Putamen (tissue), 1 donor: ENCODE measurements at regions not wholly inside any gene's neighbourhood (a gene's known extent, or its start where the extent isn't known, plus 50 kb on each side); places are given as distances from the start of the nearest gene placed in this dataset.
"Not testable (repeated sequence)": the region's sequence is repeated elsewhere in the genome, so short reads cannot be mapped to it uniquely, and the experiment has no call there.

Experiments used
- DNase-seq: peaks from one replicate; pipeline ENCODE4 v3.0.0-alpha.2; 2016; ENCODE audit warnings: low spot score

DNA sequence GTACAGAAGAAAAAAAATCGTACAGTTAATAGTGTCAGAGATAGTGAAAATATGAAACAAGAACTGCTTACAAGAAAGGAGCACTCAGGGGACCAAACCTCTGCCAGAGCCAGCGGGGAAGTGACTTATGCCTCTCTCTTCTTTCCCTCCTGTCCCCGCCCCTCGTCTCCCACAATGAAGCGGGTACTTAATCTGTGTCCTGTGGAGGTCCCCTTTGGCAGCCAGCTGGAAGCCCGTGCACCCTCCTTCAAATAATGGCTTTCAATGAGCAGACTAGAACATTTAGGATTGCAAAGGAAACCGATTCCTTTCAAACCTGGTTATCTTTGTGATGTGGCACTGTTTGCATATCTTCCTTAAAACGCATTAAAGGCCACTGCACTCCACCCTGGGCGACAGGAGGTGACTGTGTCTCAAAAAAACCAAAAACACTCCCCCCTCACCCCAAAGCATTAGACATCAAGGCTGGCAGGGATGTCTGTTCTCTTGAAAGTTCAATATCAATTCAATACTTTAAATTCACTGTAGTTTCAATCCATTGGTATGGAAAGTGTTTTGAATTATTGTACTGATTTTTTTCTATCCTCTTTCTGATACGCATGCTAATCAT, 51.7 kb downstream of the PPIAL4C start:
- DNase-seq = not testable (repeated sequence)

DNA sequence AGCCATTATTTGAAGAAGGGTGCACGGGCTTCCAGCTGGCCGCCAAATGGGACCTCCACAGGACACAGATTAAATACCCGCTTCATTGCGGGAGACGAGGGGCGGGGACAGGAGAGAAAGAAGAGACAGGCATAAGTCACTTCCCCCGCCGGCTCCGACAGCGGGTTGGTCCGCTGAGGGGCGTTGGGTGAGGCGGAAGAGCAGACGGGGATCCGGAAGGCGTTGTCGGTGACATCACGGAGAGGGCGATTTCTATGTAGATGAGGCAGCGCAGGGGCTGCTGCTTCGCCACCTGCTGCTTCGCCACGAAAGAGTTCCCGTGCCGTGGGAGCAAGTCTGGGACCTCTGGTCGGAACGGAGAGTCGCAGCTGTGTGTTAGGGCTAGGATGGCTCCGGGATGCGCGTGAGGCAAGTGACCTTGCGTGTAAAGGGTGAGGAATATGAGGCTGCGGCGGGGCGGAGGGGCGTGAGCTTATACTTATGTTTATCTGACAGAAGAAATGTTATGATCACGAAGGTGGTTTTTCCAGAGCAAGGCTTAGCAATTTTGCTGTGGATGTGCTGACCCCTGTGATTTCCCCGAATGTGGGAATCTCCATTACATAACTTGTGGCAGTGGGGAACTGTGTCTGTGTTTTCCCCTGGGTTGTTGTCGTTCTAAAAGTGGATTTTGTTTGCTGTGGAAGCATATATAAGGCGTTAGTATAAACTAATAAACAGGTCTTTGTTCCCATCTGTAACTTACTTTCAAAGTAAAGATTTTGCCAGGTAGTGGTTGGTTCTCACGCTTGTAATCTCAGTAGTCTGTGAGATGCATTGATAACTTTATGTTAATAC, 52.9 kb downstream of the PPIAL4C start:
- DNase-seq = peak; percentile 86

DNA sequence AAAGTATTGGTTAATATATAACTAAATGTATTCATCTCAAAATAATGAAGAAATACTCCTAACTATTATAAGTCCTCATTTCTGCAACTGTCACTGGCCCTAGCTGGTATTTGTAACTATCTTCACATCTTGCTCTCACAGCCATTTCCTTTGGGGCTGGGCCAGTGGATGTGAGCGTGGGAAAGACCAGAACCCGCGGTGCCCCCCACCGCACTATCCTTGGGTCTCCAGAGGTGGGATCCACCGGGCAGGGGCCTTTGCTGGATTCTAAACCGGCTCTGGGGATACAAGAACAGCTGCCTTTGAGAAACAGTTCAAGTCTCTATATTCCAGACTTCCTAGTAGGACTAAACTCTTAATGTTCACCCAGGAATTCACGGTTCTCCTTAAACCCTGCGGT, 54.8 kb downstream of the PPIAL4C start:
- DNase-seq = not testable (repeated sequence)

DNA sequence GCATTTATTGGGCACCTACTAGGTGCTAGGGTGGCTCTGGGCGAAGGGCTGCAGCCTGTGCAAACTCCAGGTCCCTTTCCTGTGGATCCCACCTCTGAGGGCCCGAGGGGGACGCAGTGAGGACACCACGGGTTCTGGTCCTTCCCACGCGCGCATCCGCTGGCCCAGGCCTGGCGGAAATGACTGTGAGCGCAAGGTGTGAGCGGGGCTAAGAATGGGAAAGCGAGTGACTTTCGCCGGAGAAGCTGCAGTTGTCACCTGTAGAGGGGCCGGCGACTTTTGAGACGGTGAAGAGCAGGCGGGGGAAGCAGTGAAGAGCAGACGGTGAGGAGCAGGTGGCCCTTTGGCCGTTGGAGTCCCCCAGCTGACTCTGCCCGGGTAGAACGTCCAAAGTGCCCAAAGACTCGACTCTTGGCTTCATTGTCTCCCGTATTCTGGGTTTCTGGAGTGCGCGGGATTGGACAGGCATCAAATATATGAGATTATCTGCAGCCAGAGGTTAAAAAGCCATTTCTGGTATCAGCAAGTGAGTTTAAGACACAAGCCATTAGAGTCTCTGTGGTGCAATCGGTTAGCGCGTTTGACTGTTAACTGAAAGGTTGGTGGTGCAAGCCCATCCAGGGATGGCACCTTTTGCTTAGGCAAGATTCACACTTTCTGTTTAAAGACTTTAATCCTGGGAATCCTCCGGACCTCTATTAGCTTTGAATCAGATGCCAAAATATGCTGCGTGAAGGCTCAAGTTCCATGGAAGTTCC, 55.4 kb downstream of the PPIAL4C start:
- not testable (repeated sequence) for DNase-seq

DNA sequence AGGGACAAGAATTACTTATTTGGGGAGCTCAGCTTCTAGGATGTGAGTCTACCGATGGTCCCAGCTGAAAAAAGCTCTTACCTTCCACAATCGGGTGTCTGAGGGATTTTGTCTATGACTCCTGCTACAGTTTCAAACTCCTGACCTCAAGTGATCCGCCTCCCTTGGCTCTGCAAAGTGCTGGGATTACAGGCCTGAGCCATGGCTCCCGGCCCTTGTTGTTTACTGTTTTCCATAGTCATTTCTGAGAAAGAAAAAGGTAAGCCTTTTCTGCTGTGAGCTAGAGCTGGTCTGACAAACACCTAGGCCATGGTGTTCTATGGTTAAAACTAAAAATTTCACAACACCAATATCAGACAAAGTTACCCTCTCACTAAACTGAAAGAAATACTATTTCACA, 57.5 kb downstream of the PPIAL4C start:
- not testable (repeated sequence) for DNase-seq

DNA sequence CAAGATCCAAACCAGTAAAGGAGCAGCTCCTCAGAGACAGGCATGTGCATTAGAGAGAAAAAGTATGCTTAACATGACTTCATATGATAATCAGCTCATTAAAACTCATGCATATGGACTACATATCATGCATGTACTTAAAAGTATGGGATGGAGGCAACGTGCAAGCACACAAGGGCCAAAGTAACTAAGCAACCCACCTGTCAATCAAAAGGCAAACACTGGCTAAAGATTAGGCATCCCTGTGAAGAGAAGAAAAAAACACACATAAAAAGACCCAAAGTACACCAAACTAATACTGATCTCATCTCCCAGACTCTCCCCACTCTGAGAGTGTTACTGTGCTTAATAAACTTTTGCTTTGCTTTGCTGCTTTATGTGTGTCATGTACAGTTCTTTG, 61.2 kb downstream of the PPIAL4C start:
- DNase-seq = not testable (repeated sequence)

DNA sequence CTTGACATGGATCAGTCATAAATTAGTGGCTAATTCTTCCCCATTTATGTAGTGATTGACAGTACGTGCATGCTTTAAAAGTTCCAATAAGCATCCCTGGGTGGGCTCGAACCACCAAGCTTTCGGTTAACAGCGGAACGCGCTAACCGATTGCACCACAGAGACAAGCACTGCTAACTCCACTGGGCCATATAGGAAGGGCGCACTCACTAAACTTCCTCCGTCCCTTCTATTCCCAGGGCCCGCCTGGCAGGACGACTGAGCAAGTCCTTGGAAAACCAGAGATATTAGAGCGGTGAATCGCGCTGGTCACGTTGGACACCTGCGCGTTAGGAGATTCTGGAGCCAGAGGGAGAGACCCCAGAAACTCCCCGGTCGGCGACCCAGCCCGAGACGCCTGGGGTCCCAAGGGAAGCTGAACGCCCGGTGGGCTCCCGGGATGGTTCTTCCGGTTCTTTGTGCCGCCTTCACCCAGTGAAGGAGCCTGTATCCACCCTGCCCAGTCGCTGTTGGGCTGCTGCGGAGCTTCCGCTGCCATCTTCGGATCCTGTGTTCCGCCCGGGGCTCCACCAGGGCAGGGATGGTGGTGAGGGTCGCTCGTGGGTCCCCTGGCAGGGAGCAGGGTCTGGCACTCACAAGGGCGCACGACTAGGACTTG, 62.8 kb downstream of the PPIAL4C start:
- not testable (repeated sequence) for DNase-seq

DNA sequence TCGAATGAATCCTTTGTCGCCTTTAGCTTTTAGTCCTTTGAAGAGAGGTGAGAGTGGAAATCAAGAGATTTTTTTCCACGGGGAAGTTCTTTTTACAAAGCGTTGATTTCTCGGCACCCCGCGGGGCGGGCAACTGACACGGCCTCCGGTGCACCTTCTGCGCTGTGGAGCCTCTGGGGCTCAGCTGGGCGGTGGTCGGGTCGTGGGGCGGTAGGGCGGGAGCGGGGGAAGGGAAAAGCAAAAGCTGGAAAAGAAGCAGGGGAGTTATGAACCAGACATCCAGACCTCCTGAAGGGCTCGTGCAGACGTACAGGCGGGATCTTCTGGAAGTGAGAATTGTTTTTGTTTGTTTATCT, 63.3 kb downstream of the PPIAL4C start:
- not testable (repeated sequence) for DNase-seq

DNA sequence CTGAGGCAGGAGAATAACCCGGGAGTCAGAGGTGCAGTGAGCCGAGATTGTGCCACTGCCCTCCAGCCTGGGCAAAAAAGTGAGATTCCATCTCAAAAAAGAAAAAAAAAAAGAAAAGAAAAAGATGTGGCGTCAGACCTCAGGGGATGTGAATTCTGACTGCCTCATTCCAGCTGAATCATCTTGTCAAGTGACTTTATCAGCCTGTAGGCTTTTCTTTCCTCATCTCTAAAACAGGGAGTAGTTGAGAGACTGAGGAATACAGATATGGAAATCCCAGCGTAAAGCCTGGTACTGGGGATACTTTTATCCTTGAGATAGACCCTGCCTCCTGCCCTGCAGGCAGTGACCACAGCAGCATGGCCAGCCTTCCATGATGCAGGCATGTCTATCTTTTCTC, 74.1 kb downstream of the PPIAL4C start:
- not testable (repeated sequence) for DNase-seq

DNA sequence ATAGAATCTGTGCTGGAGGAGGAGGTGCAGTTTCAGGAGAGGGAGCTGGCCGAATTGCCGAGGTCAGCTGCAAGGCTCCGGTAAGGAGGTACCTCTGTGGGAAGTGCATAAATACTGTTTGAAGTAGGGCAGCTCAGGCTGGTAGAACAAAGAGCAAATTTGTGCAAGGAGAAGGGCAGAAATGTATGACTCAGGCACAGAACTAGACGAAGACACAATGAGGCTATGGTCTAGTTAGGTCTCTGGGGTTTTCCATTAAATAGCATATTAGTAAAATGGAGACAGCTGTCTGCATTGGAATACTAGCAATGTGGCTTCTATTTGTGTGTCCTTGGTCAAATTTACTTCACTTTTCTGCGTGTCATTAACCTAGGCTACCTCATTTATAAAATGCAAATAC, 74.5 kb downstream of the PPIAL4C start:
- DNase-seq = not testable (repeated sequence)

DNA sequence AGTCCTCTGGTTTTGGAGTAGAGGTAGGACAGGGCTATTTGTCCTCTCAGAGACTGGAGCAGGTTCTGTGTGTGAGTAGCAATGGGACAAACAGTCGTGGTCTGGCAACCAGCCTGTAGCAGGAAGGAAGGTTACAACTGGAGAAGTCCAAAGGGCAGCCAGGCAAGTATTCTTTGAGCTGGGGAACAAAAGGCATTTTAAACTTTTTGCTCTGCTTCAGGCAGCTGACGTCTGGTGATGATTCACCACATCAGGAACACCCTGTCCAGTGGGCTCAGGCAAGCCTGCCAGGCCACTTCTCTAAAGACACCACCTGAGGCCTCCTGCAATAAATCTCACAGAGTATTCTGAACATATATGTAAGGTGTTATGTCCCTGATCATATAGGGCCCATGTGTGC, 81.0 kb downstream of the PPIAL4C start:
- not testable (repeated sequence) for DNase-seq

DNA sequence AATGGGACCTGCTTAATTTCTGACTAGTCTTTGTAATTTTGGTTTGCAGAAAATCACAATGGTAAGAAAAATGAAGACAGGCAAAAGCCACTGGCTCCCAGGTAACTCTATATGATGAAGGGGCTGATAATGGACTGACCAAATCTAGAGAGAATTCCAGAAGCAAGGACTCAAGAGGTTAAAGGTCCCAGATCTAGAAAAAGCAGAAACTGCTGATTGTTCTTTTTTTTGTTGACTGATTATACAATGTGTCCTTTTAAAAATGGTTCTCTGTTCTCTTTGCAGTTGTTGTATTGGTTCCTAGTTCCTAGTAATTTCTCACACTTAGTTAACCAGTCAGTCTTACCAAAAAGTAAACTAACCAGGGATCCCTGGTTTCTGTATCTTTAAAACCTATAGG, 81.4 kb downstream of the PPIAL4C start:
- DNase-seq = not testable (repeated sequence)

DNA sequence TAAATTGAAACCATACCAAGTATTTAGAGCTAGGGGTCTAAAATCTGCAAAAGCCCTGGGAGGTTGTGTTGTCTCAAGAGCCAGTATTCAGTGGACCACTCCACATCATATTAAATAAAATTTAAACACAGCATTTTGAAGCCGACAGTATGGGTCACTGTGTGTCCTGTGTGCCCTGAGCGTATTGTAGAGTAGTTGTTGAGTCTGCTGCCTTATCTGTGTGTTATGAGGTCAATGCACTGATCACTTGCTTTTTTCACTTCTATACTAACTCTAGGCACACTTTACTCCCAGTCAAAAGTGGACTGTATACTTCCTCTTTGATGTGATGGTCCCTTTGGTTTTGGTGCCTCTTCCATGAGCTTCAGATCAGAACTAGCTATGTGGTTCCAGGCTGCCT, 81.9 kb downstream of the PPIAL4C start:
- DNase-seq = not testable (repeated sequence)

DNA sequence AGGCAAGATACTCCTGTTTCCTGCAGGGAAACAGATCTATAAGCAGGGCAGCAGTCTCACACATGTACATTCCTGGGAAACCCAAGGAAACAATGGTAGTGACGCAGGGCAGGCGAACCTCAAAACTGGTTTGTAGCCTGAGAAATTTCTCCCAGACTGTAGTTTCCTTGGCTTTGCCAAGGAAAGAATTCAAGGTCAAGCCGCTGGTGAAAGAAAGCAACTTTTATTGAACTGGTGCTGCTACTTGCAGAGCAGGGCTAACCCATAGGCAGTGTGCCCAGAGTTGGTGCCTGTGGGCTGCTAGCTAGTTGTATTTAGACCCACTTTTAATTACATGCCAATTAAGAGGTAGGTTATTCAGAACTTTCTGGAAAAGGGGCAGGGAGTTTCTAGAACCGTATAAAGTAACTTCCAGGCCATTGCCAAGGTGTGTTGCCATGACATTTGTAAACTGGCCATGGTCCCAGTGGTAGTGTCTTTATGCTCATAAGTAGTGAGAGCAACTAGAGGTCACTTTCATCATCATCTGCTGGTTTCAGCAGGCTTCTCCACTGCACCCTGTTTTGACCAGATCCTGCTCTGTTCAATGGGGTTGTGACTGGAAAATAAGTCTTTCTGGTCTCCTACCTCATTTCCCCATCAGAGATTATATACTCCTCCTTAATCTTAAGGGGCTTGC, 89.7 kb downstream of the PPIAL4C start:
- DNase-seq = peak; percentile 0

DNA sequence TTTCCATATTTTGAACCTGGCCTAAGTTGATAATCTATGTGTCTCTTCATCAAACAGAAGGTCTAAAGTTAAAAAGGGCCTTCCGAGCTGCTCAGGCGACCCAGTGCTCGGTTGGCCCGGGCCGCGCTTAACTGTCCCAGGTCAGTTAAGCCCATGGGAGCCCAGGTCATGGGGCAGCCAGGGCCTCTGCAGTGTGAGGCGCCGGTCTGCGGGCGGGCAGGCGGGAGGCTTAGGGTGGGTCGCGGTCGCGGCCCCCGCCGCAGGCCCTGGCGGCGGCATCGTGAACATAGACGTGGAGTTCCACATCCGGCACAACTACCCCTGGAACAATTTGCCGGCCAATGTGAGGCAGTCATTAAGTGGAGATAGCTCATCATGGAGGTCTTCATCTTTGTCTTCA, 91.3 kb downstream of the PPIAL4C start:
- not testable (repeated sequence) for DNase-seq

DNA sequence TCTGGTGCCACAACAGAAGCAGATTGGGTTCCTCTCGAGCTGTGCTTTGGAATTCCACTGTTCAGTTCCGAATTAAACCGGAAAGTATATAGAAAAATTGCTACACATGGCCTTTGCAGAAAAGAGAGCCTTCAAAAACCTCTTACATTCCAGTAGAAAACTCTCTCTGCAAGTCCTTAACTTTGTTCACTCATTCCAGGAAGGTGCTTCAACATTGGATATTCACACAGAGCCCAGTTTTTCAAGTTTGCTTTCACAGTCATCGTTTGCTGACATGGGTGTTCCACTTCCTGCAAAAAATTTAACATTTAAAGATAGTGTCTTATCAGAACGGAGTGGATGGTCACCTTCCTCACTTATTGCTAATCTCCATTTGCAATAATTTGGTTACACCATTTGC, 93.7 kb downstream of the PPIAL4C start:
- not testable (repeated sequence) for DNase-seq

DNA sequence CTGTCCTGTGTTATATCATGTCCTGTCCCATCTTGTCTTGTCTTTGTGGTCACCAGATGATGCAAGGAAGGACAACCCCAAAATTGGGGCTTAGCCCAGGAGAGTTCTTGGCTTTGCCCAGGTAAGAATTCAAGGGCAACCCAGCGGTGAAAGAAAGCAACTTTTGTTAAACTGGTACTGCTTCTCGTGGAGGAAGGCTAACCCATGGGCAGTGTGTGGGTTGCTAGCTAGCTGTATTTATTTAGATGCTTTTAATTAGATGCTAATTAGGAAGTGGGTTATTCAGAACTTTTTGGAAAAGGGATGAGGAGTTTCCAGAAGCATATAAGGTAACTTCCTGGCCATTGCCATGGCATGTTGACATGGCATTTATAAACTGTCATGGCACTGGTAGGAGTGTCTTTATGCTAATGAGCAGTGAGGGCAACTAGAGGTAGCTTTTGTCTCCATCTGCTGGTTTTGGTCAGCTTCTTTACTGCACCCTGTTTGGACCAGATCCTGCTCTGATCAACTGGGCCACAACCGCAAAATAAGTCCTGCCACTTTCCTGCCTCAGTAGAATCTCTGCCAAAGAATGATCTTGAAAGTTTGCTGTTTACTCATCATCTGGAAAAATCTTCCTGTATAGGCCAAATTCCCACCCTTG, 95.8 kb upstream of the FCGR1A start:
- DNase-seq = not testable (repeated sequence)

DNA sequence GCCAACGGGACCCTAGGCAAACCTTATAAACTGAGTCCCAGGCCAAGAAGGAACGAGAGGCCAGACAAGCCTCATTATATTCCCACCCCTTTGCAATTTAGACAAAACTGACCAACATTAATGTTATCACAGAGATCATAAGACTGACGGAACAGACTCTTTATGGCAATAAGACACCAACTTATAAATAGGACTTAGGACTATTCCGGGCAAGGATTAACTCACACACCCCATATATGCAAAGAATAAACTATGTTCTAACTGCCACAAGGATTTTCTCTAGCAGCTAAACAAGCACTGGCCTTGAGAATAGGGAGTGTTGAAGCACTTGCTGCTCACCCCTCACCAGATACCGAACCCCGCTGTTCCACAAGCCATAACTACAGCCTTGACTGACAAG, 91.1 kb upstream of the FCGR1A start:
- not testable (repeated sequence) for DNase-seq

DNA sequence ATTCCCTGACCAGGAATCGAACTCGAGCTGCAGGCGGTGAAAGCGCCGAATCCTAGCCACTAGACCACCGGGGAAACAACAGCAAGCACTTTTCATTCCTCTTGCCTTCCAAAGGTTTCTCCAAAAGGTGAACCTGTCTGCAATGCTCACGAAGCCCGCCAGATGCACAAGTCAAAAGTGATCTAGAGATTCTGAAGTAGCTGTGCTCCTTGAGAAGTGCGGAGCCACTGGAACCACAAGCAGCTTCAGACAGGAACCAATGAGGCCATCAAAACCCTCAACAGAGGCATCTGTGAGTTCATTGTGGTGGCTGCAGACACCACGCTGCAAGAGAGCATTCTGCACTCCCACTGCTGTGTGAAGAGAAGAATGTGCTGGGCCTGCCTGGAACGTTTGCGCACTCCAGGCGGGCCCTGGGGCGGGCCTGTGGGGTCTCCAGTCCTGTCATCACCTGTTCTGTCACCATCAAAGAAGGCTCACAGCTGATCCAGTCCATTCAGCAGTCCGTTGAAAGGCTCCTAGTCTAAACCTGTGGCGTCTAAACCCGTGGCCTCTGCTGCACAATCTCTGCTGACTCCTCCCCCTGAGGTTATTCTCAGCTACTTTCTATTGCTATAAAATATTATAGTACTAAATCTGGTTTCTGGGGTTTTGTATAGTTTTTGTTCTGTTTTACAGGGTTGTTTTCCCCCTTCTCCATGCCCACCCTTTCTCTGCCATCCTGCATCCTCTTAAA, 89.5 kb upstream of the FCGR1A start:
- not testable (repeated sequence) for DNase-seq

DNA sequence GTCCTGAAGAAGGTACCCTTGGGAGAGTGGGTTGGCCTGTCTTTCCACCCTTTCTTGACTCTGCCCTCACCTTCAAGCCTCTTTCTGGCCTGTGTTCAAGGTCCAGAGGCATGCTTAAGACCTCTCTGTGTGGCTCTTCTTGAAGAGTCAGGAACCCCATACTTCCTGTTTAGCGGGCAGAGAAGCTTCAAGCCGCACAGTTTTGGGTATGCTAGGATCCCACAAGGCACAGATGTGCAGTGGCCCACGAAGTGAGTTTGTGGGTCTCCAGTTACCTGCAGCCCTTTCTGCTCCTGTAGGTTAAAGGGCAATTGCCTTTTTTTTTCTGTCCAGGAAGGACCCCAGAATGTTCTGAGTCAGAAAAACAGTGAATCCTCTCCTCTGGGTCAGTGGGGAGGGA, 87.4 kb upstream of the FCGR1A start:
- not testable (repeated sequence) for DNase-seq
